Activated T-helper 1 cell treated with anti-CD3 and anti-CD28 coated beads, Interleukin-2, amount 50 U/mL, for 16 hours (primary cell): ENCODE measurements at regions not wholly inside any gene's neighbourhood (a gene's known extent, or its start where the extent isn't known, plus 50 kb on each side); places are given as distances from the start of the nearest gene placed in this dataset.
"Not testable (repeated sequence)": the region's sequence is repeated elsewhere in the genome, so short reads cannot be mapped to it uniquely, and the experiment has no call there.

Experiments
- DNase-seq, 2 donors: peaks; one replicate each; pipeline ENCODE4 v3.0.0-alpha.2; 2020; ENCODE audit warnings: low read depth in 1 of 2, low spot score in 1 of 2

- no peak for DNase-seq
These were observed 266.6 kb upstream of the C1orf174 start for GRCh38 chr1:4166713-4167112.

GRCh38 chr1:4169991-4170390 is 269.9 kb upstream of the C1orf174 start:
- no peak for DNase-seq

- DNase-seq: no peak
These were observed 270.7 kb upstream of the C1orf174 start for GRCh38 chr1:4170548-4171340.

DNA sequence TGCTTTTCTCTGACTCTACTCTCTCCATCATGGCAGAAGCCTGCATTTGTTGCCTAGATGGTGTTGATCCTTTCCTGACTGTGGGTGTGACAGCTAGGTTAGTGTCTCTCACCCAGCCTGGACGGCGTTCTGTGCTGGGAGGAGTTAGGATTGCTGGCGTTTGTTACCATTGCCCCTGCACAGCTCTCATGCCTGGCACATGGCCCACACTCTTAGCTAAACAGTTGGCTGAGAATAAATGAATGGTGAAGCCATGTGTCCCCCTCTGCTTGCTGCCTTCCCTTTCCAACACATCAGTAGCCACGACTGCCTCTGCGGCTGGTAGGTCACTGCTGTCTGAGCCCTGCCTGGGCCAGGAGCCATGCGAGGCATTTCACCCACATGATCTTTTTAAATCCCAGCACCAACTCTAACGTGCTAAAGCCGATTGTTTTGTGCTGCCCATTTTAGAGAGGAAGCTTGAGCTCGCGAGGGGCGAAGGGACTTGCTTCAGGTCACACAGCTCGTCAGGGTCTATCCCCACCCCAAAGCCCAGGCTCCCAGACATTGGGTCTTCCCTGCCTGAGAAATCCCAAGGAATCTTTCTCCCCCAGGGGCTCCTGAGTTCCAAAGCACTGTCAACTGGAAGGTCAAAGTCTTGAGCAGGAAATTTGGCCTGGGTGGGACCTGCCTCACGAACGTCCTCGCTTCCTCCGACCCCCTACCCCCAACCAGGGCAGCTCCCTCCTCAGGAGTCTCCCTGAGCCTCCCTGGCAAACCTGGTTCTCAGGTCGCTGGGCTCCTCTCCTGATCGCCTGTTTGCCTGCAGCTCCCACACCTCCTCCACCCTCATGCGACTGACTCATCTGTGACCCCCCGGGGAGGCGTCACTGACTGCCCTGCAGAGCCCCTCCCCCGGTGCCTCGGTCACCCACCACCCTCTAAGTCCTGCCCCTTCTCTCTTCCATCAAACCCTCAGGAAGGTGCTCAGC is 271.7 kb upstream of the C1orf174 start:
- DNase-seq: no peak

GRCh38 chr1:4172644-4173599 is 272.9 kb upstream of the C1orf174 start:
- DNase-seq: no peak

DNA sequence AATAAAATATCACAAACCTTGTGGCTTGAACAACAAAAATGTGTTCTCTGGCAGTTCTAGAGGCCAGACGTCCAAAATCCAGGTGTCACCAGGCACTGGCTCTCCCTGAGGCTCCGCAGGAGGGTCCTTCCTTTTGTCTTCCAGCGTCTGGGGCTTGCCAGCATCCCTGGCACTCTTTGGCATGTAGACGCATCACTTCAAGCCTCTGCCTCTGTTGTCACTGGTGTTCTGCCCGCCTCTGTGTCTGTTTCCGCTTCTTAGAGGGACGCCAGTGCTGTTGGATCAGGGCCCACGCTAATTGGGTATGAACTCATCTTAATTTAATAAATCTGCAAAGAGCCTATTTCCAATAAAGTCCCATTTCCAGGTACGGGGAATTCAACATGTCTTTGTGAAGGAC is 273.7 kb upstream of the C1orf174 start:
- no peak for DNase-seq

- no peak for DNase-seq
These were observed 274.5 kb upstream of the C1orf174 start for GRCh38 chr1:4174291-4175200.

GRCh38 chr1:4175566-4176405 is 275.7 kb upstream of the C1orf174 start:
- no peak for DNase-seq

DNA sequence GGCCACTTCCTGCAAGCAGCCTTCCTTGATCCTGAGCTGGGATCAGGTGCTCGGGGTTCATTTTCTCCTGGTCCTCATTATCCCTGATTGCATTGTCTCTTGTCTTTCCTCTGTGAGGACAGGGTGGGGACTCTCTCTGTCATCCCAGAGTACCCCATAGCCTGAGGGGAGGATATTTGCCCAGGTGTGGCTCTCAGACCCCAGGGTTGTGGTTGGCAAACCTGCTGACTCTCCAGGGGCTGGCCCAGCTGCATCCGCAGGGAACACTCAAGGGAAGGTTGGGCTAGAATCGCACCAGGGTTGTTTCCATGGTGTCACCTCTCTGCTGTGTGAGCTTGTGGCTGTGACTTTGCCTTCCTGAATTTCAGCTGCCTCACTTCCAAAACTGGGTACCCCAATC is 276.8 kb upstream of the C1orf174 start:
- no peak for DNase-seq

DNA sequence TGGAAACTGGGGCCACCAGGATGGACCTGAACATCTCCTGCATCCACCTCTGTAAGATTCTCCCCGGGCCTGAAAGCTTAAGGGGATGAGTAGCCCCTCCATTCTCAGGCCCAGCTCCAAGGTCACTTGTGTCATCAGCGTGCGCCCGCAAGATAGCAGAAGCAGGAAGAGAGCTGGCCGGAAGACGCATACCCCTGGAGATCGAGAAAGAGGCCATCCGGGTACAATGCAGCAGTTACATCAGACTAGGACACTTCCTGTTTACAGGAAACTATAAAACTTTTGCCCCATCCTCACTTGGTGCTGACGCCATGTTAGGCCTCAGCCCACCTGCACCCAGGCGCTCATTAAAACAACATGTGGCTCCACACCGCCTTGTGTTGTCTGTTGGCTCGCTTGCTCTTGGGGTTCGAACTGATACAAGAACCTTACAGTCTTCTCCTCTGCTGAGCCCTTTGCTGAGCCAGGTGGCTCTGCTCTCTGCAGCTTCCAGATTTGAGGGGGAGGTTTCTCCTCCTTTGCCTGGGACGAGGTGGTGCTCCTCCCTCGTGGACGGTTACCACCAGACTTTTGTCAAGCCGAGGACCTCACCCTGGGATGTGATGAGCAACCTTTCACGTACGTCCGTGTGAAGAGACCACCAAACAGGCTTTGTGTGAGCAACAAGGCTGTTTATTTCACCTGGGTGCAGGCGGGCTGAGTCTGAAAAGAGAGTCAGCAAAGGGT is 277.5 kb upstream of the C1orf174 start:
- no peak for DNase-seq

DNA sequence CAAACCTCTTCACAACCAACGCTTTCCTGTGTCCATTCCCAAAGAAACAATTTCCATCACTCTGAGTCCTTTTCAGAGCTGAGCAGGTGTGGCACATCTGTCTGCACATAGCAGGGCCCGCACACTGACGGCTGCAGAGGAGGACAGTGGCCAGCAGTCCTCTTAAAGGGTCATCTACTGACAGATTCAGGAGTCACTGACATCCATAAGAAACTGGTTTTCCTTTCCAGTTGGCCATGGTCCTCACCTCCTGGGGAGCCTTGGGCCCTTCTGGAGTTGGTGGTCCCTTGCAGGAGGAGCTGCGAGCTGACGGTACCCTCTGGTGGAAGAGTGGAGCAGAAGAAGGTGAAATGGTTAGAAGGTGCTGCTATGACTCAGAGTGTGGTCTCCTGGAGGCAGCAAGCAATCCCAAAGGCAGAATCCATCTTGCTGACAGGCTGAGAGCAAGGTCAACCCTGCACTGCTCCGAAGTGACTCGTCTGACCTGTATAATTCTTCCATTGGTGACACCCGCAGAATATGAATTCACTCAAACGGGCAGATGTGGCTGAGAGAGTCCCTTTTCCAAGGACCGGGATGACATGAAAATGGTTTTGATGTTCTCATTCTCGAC is 278.5 kb upstream of the C1orf174 start:
- DNase-seq: no peak

- no peak for DNase-seq
These were observed 280.1 kb upstream of the C1orf174 start for GRCh38 chr1:4179914-4180735.

DNA sequence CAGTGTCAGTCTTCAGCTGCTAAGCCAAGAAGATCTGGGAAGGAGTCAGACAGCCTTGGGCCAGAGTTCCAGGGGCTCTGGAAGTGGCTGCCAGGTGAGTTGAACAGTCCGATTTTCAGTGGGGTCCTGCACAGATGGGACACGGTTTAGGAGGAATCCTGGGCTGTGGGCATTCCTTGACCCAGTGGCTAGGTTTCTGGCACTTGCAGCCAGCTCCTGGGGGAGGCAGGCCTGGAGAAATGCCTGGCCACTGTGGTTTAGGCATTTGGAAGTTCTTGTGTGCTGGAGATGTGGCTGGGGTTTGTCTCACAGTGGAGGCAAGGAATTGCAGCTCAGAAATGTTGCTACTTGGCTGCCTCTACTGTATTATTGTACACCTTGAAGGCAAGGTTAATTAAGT is 286.4 kb upstream of the C1orf174 start:
- DNase-seq: not testable (repeated sequence)

- no peak for DNase-seq
These were observed 303.4 kb upstream of the C1orf174 start for GRCh38 chr1:4203501-4203900.

DNA sequence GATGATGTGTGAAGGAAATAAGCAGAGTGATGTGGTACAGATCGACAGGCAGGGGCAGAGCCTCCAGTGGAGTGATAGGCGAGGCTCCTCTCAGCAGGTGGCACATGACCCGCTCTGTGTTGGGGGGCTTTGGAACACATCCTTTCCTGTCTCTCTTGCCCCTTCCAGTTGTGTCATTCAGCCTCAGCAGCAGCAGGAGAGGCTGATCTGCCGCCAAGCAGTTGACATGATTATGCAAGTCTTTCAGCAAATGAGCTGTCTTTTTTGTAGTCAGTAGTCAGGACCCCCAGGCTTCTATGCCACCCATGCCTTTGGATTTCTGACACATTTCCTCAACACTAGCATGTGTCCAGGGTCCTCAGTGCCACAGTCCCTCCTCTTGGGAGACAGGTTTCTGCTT is 307.1 kb upstream of the C1orf174 start:
- no peak for DNase-seq

DNA sequence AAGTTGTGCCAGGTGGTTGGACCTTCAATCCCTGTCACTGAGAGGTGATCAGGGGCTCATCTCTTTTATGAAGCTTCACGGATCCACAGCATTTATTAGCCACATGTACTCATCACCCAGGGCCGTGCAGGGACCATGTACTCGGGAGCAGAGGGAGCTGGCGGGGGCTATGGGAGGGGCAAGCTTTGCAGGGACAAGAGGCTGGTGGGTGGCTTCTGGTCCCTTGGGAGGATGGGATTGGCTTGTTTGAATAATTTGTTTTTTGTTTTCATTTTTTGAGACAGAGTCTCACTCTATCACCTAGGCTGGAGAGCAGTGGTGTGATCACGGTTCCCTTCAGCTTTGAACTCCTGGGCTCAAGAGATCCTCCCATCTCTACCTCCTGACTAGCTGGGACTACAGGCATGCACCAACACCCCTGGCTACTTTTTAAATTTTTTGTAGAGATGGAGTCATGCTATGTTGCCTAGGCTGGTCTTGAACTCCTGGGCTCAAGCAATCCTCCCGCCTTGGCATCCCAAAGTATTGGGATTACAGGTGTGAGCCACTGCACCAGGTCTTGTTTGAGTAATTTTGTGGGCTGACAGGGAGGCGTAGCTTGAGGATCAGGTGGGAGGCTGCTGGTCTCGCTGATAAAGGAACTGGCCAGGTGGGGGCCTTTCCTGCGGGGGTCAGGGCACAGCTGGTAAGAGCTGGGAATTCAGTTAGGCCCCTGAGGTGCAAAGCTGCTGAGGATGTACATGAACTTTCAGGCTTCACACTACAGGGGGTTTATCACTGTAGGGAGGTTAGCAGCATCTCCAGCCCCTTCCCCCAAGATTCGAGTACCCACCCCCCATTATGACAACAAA is 308.0 kb upstream of the C1orf174 start:
- no peak for DNase-seq
